ENCODE measurements at regions not wholly inside any gene's neighbourhood (a gene's known extent, or its start where the extent isn't known, plus 50 kb on each side); places are given as distances from the start of the nearest gene placed in this dataset.

- H3K27me3 ChIP-seq (ENCODE audit: control insufficient read depth, insufficient read depth, low read length): no peaks in the 10 kb centered on the region
- POLR2A ChIA-PET: no interaction called here
- H3K36me3 ChIP-seq (ENCODE audit: control insufficient read depth, insufficient read depth, low read length): no peaks in the 10 kb centered on the region
- H3K4me3 ChIP-seq (ENCODE audit: low read depth, low read length): no peak overlapping the region
- no peak for TF ChIP-seq CTCF (IDR thresholded peaks at IDR 0.05; ENCODE audit: insufficient read depth, low read depth, low read length)
- CTCF ChIA-PET: no interaction called here
- no peak for DNase-seq (ENCODE audit: low read depth)
Measured at GRCh38 chr16:26705346-26705745, 361.4 kb upstream of the C16orf82 start.

DNA sequence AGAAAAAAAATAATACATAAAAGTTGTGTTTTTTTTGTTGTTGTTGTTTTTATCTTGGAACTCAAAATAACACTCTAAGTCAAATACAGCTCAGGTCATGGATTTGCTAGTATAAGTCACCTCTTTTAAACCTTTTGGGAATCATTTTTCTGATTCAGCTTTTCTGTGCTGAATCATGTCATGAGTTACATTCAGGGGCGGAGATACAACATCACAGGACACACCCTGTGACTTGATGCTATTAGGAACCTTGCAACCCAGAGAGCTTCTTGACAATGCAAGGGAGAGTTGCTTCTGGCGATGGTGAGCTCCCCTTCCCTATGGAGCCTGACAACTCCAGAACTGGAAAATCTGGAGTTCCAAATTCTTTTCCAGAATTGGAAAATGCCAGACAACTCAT, 358.3 kb upstream of the C16orf82 start:
- H3K27me3 ChIP-seq (ENCODE audit: control insufficient read depth, insufficient read depth, low read length): no peaks in the 10 kb centered on the region
- DNase-seq (ENCODE audit: low read depth): no peak
- no peaks in the 10 kb centered on the region for H3K36me3 ChIP-seq (ENCODE audit: control insufficient read depth, insufficient read depth, low read length)
- CTCF ChIA-PET: no interaction called here
- no peak for TF ChIP-seq CTCF (IDR thresholded peaks at IDR 0.05; ENCODE audit: insufficient read depth, low read depth, low read length)
- no peak overlapping the region for H3K4me3 ChIP-seq (ENCODE audit: low read depth, low read length)
- POLR2A ChIA-PET: no interaction called here

DNA sequence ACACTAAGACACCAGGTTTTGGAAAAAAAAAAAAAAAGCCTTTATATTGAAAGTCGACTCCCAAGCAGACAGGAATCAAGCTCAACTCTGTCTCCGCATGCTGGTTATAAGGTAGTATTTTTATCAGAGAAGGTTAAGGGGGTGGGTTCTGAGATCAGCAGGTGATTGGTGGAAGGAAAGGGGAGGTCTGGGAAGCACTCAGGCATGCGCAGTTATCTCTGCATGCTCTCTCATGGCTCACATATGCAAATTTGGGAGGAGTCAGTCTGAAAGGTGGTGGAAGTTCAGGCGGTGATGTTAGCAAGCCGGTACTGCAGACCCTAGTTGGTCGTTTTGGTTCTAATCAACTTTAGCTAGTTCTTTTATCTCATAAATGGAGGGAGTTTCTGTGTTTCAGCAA, 357.6 kb upstream of the C16orf82 start:
- Histone ChIP-seq H3K27me3 (ENCODE audit: control insufficient read depth, insufficient read depth, low read length) (no peaks in the 10 kb centered on the region), H3K4me3 (ENCODE audit: low read depth, low read length) (no peak overlapping the region), H3K36me3 (ENCODE audit: control insufficient read depth, insufficient read depth, low read length) (no peaks in the 10 kb centered on the region)
- ChIA-PET CTCF (interaction anchor here (0.8 kb wide), 1 partner anchor 337 kb away, joined by 3 read pairs; no protein-coding TSS in a partner anchor), POLR2A (no interaction called here)
- no peak for DNase-seq (ENCODE audit: low read depth)
- TF ChIP-seq CTCF (IDR thresholded peaks at IDR 0.05; ENCODE audit: insufficient read depth, low read depth, low read length): no peak

DNA sequence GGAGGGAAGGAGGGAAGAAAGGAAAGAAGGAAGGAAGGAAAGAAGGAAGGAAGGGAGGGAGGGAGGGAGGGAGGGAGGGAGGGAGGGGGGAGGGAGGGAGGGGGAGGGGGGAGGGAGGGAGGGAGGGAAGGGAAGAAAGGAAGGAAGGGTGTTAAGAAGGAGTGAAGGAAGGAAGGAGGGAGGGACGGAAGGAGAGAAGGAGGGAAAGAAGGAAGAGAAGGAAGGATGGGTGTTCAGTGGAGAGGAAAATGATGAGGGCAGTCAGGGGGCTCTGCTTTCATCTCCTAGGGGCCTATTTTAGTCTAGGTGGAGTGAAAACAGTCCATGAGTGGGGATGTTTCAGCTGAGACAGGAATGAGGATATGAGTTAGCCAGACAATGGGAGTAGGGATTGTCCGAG, 357.0 kb upstream of the C16orf82 start:
- no peaks in the 10 kb centered on the region for H3K36me3 ChIP-seq (ENCODE audit: control insufficient read depth, insufficient read depth, low read length)
- no peak for DNase-seq (ENCODE audit: low read depth)
- ChIA-PET POLR2A (no interaction called here), CTCF (interaction anchor here (0.6 to 0.8 kb wide), 2 partner anchors 336 to 411 kb away, joined by 3 read pairs; no protein-coding TSS in a partner anchor)
- no peak overlapping the region for H3K4me3 ChIP-seq (ENCODE audit: low read depth, low read length)
- H3K27me3 ChIP-seq (ENCODE audit: control insufficient read depth, insufficient read depth, low read length): no peaks in the 10 kb centered on the region
- TF ChIP-seq CTCF (IDR thresholded peaks at IDR 0.05; ENCODE audit: insufficient read depth, low read depth, low read length): no peak

GRCh38 chr16:26710450-26710849, 356.3 kb upstream of the C16orf82 start:
- CTCF ChIA-PET: no interaction called here
- DNase-seq (ENCODE audit: low read depth): no peak
- Histone ChIP-seq H3K27me3 (ENCODE audit: control insufficient read depth, insufficient read depth, low read length) (no peaks in the 10 kb centered on the region), H3K36me3 (ENCODE audit: control insufficient read depth, insufficient read depth, low read length) (no peaks in the 10 kb centered on the region), H3K4me3 (ENCODE audit: low read depth, low read length) (no peak overlapping the region)
- POLR2A ChIA-PET: no interaction called here
- no peak for TF ChIP-seq CTCF (IDR thresholded peaks at IDR 0.05; ENCODE audit: insufficient read depth, low read depth, low read length)
